KMS-11 (cell line): ENCODE measurements at regions not wholly inside any gene's neighbourhood (a gene's known extent, or its start where the extent isn't known, plus 50 kb on each side); places are given as distances from the start of the nearest gene placed in this dataset.

ENCODE experiments used
- H2AFZ ChIP-seq: fragments of 200-600 bp; sonication (generic); 2 replicates; pipeline ENCODE4 v1.6.1; 2016; ENCODE audit warnings: antibody characterized with exemption, mixed run types, low read depth
- H3K27ac ChIP-seq: fragments of 200-600 bp; sonication (generic); 2 replicates; pipeline ENCODE4 v1.6.1; 2016; ENCODE audit warnings: mild to moderate bottlenecking, mixed run types
- H3K27me3 ChIP-seq: fragments of 200-600 bp; sonication (generic); 2 replicates; pipeline ENCODE4 v1.6.1; 2017; ENCODE audit warnings: mild to moderate bottlenecking, low read depth, mixed run types, moderate library complexity; ENCODE audit not compliant: insufficient read depth
- H3K36me3 ChIP-seq: fragments of 200-600 bp; sonication (generic); 2 replicates; pipeline ENCODE4 v1.6.1; 2017; ENCODE audit warnings: mild to moderate bottlenecking, mixed run types; ENCODE audit not compliant: insufficient read depth
- H3K4me1 ChIP-seq: fragments of 200-600 bp; sonication (generic); 2 replicates; pipeline ENCODE4 v1.6.1; 2016; ENCODE audit warnings: mild to moderate bottlenecking, low read depth, mixed run types; ENCODE audit not compliant: poor library complexity, severe bottlenecking
- H3K4me2 ChIP-seq: fragments of 200-600 bp; sonication (generic); 2 replicates; pipeline ENCODE4 v1.7.0; 2016; ENCODE audit warnings: mild to moderate bottlenecking, mixed run types
- H3K4me3 ChIP-seq: fragments of 200-600 bp; sonication (generic); IDR thresholded peaks from 2 replicates; pipeline ENCODE4 v1.6.1; 2017; ENCODE audit warnings: low read depth, low read length, mixed read lengths; ENCODE audit not compliant: insufficient read depth
- H3K79me2 ChIP-seq: fragments of 200-600 bp; sonication (generic); 2 replicates; pipeline ENCODE4 v1.6.1; 2016; ENCODE audit warnings: low read depth, mixed run types; ENCODE audit not compliant: insufficient read depth
- H3K9ac ChIP-seq: fragments of 200-600 bp; sonication (generic); 2 replicates; pipeline ENCODE4 v1.6.1; 2016; ENCODE audit warnings: mild to moderate bottlenecking, mixed run types
- H4K20me1 ChIP-seq: fragments of 200-600 bp; sonication (generic); 2 replicates; pipeline ENCODE4 v1.6.1; 2016; ENCODE audit warnings: mild to moderate bottlenecking, mixed run types; ENCODE audit not compliant: insufficient read depth
- TF ChIP-seq, protein P1 (sequence below): fragments of 200-600 bp; sonication (generic); conservative IDR thresholded peaks from 2 replicates; pipeline ENCODE4 v1.6.1; 2017; ENCODE audit warnings: low read depth, mild to moderate bottlenecking, antibody characterized with exemption, low read length, moderate library complexity, mixed read lengths

DNA sequence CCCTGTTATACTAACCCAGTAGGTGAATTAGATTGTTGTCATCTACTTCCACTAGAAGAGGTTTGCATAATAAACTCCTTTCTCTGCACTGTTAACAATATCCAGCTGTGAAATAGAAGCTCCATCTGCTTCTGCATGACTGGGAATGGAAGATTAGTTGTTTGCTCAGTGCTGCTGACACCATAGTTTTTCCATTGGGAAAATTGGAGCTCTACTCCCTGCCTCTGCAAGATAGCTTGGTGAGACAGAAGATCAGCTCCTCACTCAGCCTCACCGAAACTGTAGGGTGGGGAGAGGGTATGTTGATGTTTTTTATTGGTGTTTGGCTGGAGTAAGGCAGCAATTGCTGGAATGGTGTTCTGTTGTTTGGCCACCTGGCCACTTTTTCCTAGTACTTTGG is 331.6 kb upstream of the ADAMTS5 start:
- H3K27ac ChIP-seq: no peak overlapping the region

DNA sequence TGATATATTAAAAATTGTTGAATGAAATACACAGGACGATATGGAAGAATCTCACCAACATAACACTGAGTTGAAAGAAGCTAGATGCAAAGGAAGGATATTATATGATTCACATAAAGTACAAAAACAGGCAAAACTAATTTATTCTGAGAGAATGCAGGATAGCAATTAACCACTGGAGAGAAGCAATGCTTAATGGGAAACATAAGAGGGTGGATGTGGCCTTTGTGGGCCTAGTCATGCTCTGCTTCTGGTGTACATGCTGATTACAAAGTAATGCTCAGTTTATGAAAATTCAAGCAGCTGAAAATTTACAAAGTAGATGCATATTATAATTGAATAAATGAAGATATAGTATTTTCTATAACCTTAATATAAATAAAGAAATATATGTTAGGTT is 326.4 kb upstream of the ADAMTS5 start:
- Histone ChIP-seq H2AFZ (no peak overlapping the region), H3K79me2 (no peaks in the 10 kb centered on the region), H3K27me3 (no peaks in the 10 kb centered on the region), H3K4me3 (no peak overlapping the region), H3K36me3 (no peaks in the 10 kb centered on the region), H3K4me2 (no peak overlapping the region), H3K4me1 (no peaks in the 10 kb centered on the region), H3K9ac (no peak overlapping the region), H4K20me1 (no peaks in the 10 kb centered on the region), H3K27ac (no peak overlapping the region)
- TF ChIP-seq, protein P1, sequence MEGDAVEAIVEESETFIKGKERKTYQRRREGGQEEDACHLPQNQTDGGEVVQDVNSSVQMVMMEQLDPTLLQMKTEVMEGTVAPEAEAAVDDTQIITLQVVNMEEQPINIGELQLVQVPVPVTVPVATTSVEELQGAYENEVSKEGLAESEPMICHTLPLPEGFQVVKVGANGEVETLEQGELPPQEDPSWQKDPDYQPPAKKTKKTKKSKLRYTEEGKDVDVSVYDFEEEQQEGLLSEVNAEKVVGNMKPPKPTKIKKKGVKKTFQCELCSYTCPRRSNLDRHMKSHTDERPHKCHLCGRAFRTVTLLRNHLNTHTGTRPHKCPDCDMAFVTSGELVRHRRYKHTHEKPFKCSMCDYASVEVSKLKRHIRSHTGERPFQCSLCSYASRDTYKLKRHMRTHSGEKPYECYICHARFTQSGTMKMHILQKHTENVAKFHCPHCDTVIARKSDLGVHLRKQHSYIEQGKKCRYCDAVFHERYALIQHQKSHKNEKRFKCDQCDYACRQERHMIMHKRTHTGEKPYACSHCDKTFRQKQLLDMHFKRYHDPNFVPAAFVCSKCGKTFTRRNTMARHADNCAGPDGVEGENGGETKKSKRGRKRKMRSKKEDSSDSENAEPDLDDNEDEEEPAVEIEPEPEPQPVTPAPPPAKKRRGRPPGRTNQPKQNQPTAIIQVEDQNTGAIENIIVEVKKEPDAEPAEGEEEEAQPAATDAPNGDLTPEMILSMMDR: no peak

More for the DNA sequence above, 331.6 kb upstream of the ADAMTS5 start:
- Histone ChIP-seq H3K4me3 (no peak overlapping the region), H3K4me2 (no peak overlapping the region), H3K4me1 (no peaks in the 10 kb centered on the region), H4K20me1 (no peaks in the 10 kb centered on the region), H2AFZ (no peak overlapping the region), H3K79me2 (no peaks in the 10 kb centered on the region), H3K27me3 (no peaks in the 10 kb centered on the region), H3K9ac (no peak overlapping the region), H3K36me3 (no peaks in the 10 kb centered on the region)
- TF ChIP-seq, protein P1: no peak

DNA sequence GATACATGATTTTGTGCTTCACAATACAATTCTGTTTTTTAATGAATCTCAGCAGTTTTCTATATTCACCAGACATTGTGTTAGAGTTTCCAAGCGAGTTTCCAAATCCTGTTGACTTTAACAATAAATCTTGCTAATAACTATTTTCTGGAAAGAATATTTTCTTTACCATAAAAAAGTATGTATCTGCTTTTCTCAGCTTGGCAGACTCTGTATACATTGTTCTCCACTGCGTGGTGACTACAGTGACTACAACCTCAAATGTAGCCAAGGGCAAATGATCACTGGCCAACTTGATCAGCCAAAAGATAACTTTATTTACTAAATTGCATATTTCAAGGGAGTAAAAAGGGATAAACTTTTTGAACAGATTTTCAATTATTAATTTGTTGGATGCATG is 325.9 kb upstream of the ADAMTS5 start:
- Histone ChIP-seq H3K4me3 (no peak overlapping the region), H4K20me1 (no peaks in the 10 kb centered on the region), H3K36me3 (no peaks in the 10 kb centered on the region), H3K27ac (no peak overlapping the region), H3K9ac (no peak overlapping the region), H3K27me3 (no peaks in the 10 kb centered on the region), H2AFZ (no peak overlapping the region), H3K4me2 (no peak overlapping the region), H3K79me2 (no peaks in the 10 kb centered on the region), H3K4me1 (no peaks in the 10 kb centered on the region)
- TF ChIP-seq, protein P1: no peak

DNA sequence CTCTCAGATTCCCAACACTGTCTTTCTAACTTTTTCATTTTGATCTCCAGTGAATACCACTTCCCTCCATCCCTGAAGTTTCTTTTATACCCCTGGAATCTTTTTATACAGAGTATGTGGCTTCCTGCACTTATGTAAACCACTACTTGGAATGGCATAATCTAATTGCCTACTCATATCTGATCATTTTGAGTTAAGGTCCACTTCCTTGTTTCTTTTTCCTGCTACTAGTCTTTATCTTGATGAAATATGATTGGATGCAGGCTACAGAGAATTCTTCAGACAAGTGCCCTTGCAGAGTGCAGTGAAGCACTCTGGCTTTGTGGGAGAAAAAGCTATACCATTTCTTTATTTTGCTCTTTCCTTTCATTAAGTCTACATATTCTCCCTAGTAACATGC is 325.3 kb upstream of the ADAMTS5 start:
- TF ChIP-seq, protein P1: no peak
- Histone ChIP-seq H3K36me3 (no peaks in the 10 kb centered on the region), H3K4me2 (no peak overlapping the region), H3K4me3 (no peak overlapping the region), H3K9ac (no peak overlapping the region), H3K4me1 (no peaks in the 10 kb centered on the region), H3K27ac (no peak overlapping the region), H4K20me1 (no peaks in the 10 kb centered on the region), H3K79me2 (no peaks in the 10 kb centered on the region), H2AFZ (no peak overlapping the region), H3K27me3 (no peaks in the 10 kb centered on the region)
